Neural progenitor cell (in vitro differentiated cells): ENCODE measurements at regions not wholly inside any gene's neighbourhood (a gene's known extent, or its start where the extent isn't known, plus 50 kb on each side); places are given as distances from the start of the nearest gene placed in this dataset.

ENCODE experiments used
- DNase-seq: peaks from one replicate; pipeline ENCODE4 v3.0.0-alpha.2; 2016; ENCODE audit warnings: low spot score
- H2AFZ ChIP-seq: fragments of 200-600 bp; sonication (generic); replicated peaks from 2 replicates; pipeline ENCODE4 v1.6.1; 2016; ENCODE audit warnings: antibody characterized with exemption
- H3F3A ChIP-seq: fragments of 200-600 bp; sonication (generic); 2 replicates; pipeline ENCODE4 v1.6.1; 2016; ENCODE audit warnings: antibody characterized with exemption, low read depth
- H3K27ac ChIP-seq: fragments of 200-600 bp; sonication (generic); 2 replicates; pipeline ENCODE4 v1.5.1; 2016; ENCODE audit warnings: mild to moderate bottlenecking
- H3K27me3 ChIP-seq: fragments of 200-600 bp; sonication (generic); 2 replicates; pipeline ENCODE4 v1.6.1; 2016; ENCODE audit warnings: mild to moderate bottlenecking, moderate library complexity
- H3K36me3 ChIP-seq: fragments of 200-600 bp; sonication (generic); 2 replicates; pipeline ENCODE4 v1.5.1; 2016
- H3K4me1 ChIP-seq: fragments of 200-600 bp; sonication (generic); 2 replicates; pipeline ENCODE4 v1.6.1; 2016; ENCODE audit warnings: mixed run types
- H3K4me2 ChIP-seq: fragments of 200-600 bp; sonication (generic); 2 replicates; pipeline ENCODE4 v1.6.1; 2016
- H3K4me3 ChIP-seq: fragments of 200-600 bp; sonication (generic); 2 replicates; pipeline ENCODE4 v1.5.1; 2016
- H3K79me2 ChIP-seq: fragments of 200-600 bp; sonication (generic); 2 replicates; pipeline ENCODE4 v1.6.1; 2016; ENCODE audit warnings: low read depth
- H3K9ac ChIP-seq: fragments of 200-600 bp; sonication (generic); 2 replicates; pipeline ENCODE4 v1.6.1; 2016
- H3K9me3 ChIP-seq: fragments of 200-600 bp; sonication (generic); 2 replicates; pipeline ENCODE4 v1.5.1; 2016; ENCODE audit warnings: low read depth
- H4K20me1 ChIP-seq: fragments of 200-600 bp; sonication (generic); 2 replicates; pipeline ENCODE4 v1.6.1; 2016; ENCODE audit warnings: low read depth
- H3K27ac Mint-ChIP-seq: 3 replicates; pipeline ENCODE4 v1.8.0; 2021; ENCODE audit warnings: mixed read lengths
- H3K27me3 Mint-ChIP-seq: 2 replicates; pipeline ENCODE4 v1.8.0; 2022; ENCODE audit warnings: low read depth, mild to moderate bottlenecking, inconsistent platforms, moderate library complexity, mixed read lengths; ENCODE audit not compliant: insufficient read depth
- H3K36me3 Mint-ChIP-seq: 3 replicates; pipeline ENCODE4 v1.8.0; 2021; ENCODE audit warnings: mixed read lengths
- H3K4me1 Mint-ChIP-seq: 3 replicates; pipeline ENCODE4 v1.8.0; 2021; ENCODE audit warnings: mixed read lengths
- H3K4me3 Mint-ChIP-seq: 3 replicates; pipeline ENCODE4 v1.8.0; 2021; ENCODE audit warnings: mild to moderate bottlenecking, moderate library complexity, mixed read lengths
- H3K9me3 Mint-ChIP-seq: 3 replicates; pipeline ENCODE4 v1.8.0; 2020; ENCODE audit warnings: mixed read lengths
- CTCF ChIP-seq: fragments of 200-600 bp; sonication (generic); IDR thresholded peaks from 2 replicates; pipeline ENCODE4 v1.5.1; 2017; ENCODE audit warnings: antibody characterized with exemption, mild to moderate bottlenecking
- EZH2 ChIP-seq: fragments of 200-600 bp; sonication (generic); IDR thresholded peaks from 2 replicates; pipeline ENCODE4 v1.6.1; 2017; ENCODE audit warnings: antibody characterized with exemption, mild to moderate bottlenecking, moderate library complexity
- EZH2phosphoT487 ChIP-seq: fragments of 200-600 bp; sonication (generic); IDR thresholded peaks from 2 replicates; pipeline ENCODE4 v1.6.1; 2017; ENCODE audit warnings: antibody characterized with exemption

GRCh38 chr10:83476211-83476610, 663.1 kb upstream of the GHITM start:
- no peaks in the 10 kb centered on the region for H3K27me3 Mint-ChIP-seq

GRCh38 chr10:83489161-83489560, 650.1 kb upstream of the GHITM start:
- Histone ChIP-seq H3K4me3 (no peak overlapping the region), H3K9ac (no peak overlapping the region), H3K79me2 (no peaks in the 10 kb centered on the region), H4K20me1 (no peaks in the 10 kb centered on the region), H3K36me3 (no peaks in the 10 kb centered on the region), H3K4me2 (no peak overlapping the region), H3K27me3 (no peaks in the 10 kb centered on the region), H2AFZ (no peak overlapping the region), H3K9me3 (no peaks in the 10 kb centered on the region), H3F3A (no peaks in the 10 kb centered on the region), H3K4me1 (no peaks in the 10 kb centered on the region), H3K27ac (no peak overlapping the region)
- Mint-ChIP-seq H3K4me1 (no peaks in the 10 kb centered on the region), H3K36me3 (no peaks in the 10 kb centered on the region), H3K27ac (no peak overlapping the region), H3K9me3 (no peaks in the 10 kb centered on the region), H3K4me3 (no peak overlapping the region), H3K27me3 (peaks cover 3% of the 10 kb centered on the region)
- no peak for TF ChIP-seq CTCF
- TF ChIP-seq EZH2phosphoT487, result no peak
- no peak for TF ChIP-seq EZH2
- DNase-seq, result no peak

More at GRCh38 chr10:83476211-83476610, 663.1 kb upstream of the GHITM start:
- peaks cover 2% of the 10 kb centered on the region for H3K9me3 Mint-ChIP-seq
- H3K27ac Mint-ChIP-seq, result no peak overlapping the region
- no peak for DNase-seq
- no peak overlapping the region for H3K9ac ChIP-seq
- H3K27ac ChIP-seq, result no peak overlapping the region
- H3K79me2 ChIP-seq, result no peaks in the 10 kb centered on the region
- no peaks in the 10 kb centered on the region for H4K20me1 ChIP-seq
- H3K36me3 Mint-ChIP-seq, result no peaks in the 10 kb centered on the region
- no peak for TF ChIP-seq EZH2
- no peak for TF ChIP-seq CTCF
- no peak for TF ChIP-seq EZH2phosphoT487
- no peak overlapping the region for H3K4me2 ChIP-seq
- H3K36me3 ChIP-seq, result no peaks in the 10 kb centered on the region
- no peaks in the 10 kb centered on the region for H3K9me3 ChIP-seq
- H3K4me1 ChIP-seq, result no peaks in the 10 kb centered on the region
- no peaks in the 10 kb centered on the region for H3K4me1 Mint-ChIP-seq
- H3K4me3 ChIP-seq, result no peak overlapping the region
- no peak overlapping the region for H3K4me3 Mint-ChIP-seq
- no peak overlapping the region for H2AFZ ChIP-seq
- H3K27me3 ChIP-seq, result no peaks in the 10 kb centered on the region
- no peaks in the 10 kb centered on the region for H3F3A ChIP-seq

GRCh38 chr10:83492004-83492403, 647.3 kb upstream of the GHITM start:
- Mint-ChIP-seq H3K9me3 (no peaks in the 10 kb centered on the region), H3K4me1 (no peaks in the 10 kb centered on the region), H3K27ac (no peak overlapping the region), H3K4me3 (no peak overlapping the region), H3K27me3 (peaks cover 6% of the 10 kb centered on the region), H3K36me3 (no peaks in the 10 kb centered on the region)
- H3K9me3 ChIP-seq, result no peaks in the 10 kb centered on the region
- TF ChIP-seq EZH2, result no peak
- TF ChIP-seq EZH2phosphoT487, result no peak
- no peak for TF ChIP-seq CTCF
- H4K20me1 ChIP-seq, result no peaks in the 10 kb centered on the region
- H3K79me2 ChIP-seq, result no peaks in the 10 kb centered on the region
- no peaks in the 10 kb centered on the region for H3K36me3 ChIP-seq
- no peaks in the 10 kb centered on the region for H3F3A ChIP-seq
- H3K27ac ChIP-seq, result no peak overlapping the region
- H3K27me3 ChIP-seq, result no peaks in the 10 kb centered on the region
- H3K4me3 ChIP-seq, result no peak overlapping the region
- H3K4me2 ChIP-seq, result no peak overlapping the region
- H3K4me1 ChIP-seq, result no peaks in the 10 kb centered on the region
- DNase-seq, result no peak
- no peak overlapping the region for H2AFZ ChIP-seq
- no peak overlapping the region for H3K9ac ChIP-seq

- Mint-ChIP-seq H3K36me3 (no peaks in the 10 kb centered on the region), H3K4me3 (no peak overlapping the region), H3K4me1 (peaks cover 15% of the 10 kb centered on the region), H3K9me3 (no peaks in the 10 kb centered on the region), H3K27me3 (no peaks in the 10 kb centered on the region), H3K27ac (no peak overlapping the region)
- Histone ChIP-seq H3K4me2 (no peak overlapping the region), H3K9me3 (no peaks in the 10 kb centered on the region), H3K27me3 (no peaks in the 10 kb centered on the region), H3F3A (no peaks in the 10 kb centered on the region), H3K9ac (no peak overlapping the region), H3K27ac (no peak overlapping the region), H2AFZ (no peak overlapping the region), H3K4me1 (peaks cover 10% of the 10 kb centered on the region), H3K79me2 (no peaks in the 10 kb centered on the region), H3K4me3 (no peak overlapping the region), H3K36me3 (no peaks in the 10 kb centered on the region), H4K20me1 (no peaks in the 10 kb centered on the region)
- TF ChIP-seq EZH2 (no peak), CTCF (no peak), EZH2phosphoT487 (no peak)
- DNase-seq, result no peak
Observed at GRCh38 chr10:83512681-83513080, 626.6 kb upstream of the GHITM start.
